ENCODE measurements at regions not wholly inside any gene's neighbourhood (a gene's known extent, or its start where the extent isn't known, plus 50 kb on each side); places are given as distances from the start of the nearest gene placed in this dataset.

DNA sequence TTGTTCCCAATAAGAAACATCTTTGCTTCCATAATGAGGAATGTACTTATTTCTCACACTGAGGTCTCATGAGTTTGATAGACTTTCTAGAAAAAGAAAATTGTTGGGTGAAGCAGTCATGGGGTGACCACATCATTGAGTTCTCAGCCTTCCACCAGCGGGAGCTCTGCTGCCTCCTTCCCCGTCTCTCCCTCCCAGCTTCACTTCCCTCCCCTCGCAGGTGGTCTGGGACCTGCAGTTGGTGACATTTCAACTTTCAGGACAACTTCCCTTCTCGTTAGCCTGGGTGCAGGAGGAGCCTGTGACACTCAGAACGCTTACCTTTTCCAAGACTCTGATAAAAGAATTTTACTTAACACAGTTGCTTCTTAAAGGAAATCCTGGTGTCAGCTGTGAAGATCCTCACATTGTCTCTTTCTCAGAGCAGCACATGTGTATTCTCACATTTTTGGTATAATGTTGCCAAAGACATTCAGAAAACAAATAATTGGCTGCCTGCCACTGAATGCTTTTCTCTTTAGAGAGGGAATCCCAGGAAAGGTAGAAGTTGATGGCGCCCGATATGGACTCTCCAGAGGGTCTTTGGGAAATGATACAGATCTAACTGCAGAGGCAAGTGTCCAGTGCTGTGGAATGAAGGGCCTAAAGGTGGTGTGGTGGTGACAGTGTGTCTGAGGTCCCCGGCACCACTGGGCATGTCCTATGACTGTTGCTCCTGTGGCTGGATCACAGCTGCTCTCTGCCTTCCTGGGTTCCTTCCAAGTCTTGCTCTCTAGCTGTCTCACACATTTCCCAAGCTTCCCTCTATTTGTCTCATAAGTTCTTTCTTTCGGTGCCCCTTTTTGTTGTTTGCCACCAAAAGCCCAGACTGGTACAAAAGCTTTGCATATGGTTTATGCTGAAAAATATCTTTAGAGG lies 238.1 kb downstream of the GAS1 start:
- no peak overlapping the region for H3K4me3 ChIP-seq
- H3K4me1 ChIP-seq = peaks cover 0 to 10% (median 2%) of the 10 kb centered on the region in 4 donors
- H3K9me3 ChIP-seq = no peaks in the 10 kb centered on the region
- WGBS = 83% methylated on average over 9 of the region's 9 CpGs
- H3K27me3 ChIP-seq = no peaks in the 10 kb centered on the region
- TF ChIP-seq POLR2A (IDR thresholded peaks at IDR 0.05; ENCODE audit: low read depth) = no peak
- no peak for TF ChIP-seq POLR2AphosphoS5 (IDR thresholded peaks at IDR 0.05)
- TF ChIP-seq CTCF (IDR thresholded peaks at IDR 0.05) = no peak
- no peak for TF ChIP-seq EP300 (IDR thresholded peaks at IDR 0.05)
- no peaks in the 10 kb centered on the region for H3K36me3 ChIP-seq
- intact Hi-C loops (cut with DNase I) = no loop called here
- H3K27ac ChIP-seq (replicated peaks in 1 of 4) = no peak overlapping the region
- peak; percentile 89 for DNase-seq (ENCODE audit: extremely low spot score)

GRCh38 chr9:86707932-86708510 lies 239.3 kb downstream of the GAS1 start:
- intact Hi-C loops (cut with DNase I) = no loop called here
- Histone ChIP-seq H3K9me3 (no peaks in the 10 kb centered on the region), H3K36me3 (no peaks in the 10 kb centered on the region), H3K4me1 (peaks cover 0 to 10% (median 2%) of the 10 kb centered on the region in 4 donors), H3K4me3 (no peak overlapping the region), H3K27me3 (no peaks in the 10 kb centered on the region), H3K27ac (replicated peaks in 1 of 4) (no peak overlapping the region)
- peak; percentile 31 for DNase-seq (ENCODE audit: extremely low spot score)
- no peak for TF ChIP-seq EP300 (IDR thresholded peaks at IDR 0.05)
- no peak for TF ChIP-seq POLR2A (IDR thresholded peaks at IDR 0.05; ENCODE audit: low read depth)
- TF ChIP-seq POLR2AphosphoS5 (IDR thresholded peaks at IDR 0.05) = no peak
- TF ChIP-seq CTCF (IDR thresholded peaks at IDR 0.05) = no peak
- WGBS = 96% methylated on average over 4 of the region's 4 CpGs

- H3K4me3 ChIP-seq = no peak overlapping the region
- intact Hi-C loops (cut with DNase I) = no loop called here
- H3K9me3 ChIP-seq = no peaks in the 10 kb centered on the region
- H3K4me1 ChIP-seq = peaks cover 0 to 13% (median 8%) of the 10 kb centered on the region in 4 donors
- peak; percentile 29 for DNase-seq (ENCODE audit: extremely low spot score)
- 93% methylated on average over 1 of the region's 1 CpG for WGBS
- H3K36me3 ChIP-seq = no peaks in the 10 kb centered on the region
- H3K27ac ChIP-seq (replicated peaks in 1 of 4) = no peak overlapping the region
- TF ChIP-seq CTCF (IDR thresholded peaks at IDR 0.05) = no peak
- TF ChIP-seq EP300 (IDR thresholded peaks at IDR 0.05) = no peak
- no peak for TF ChIP-seq POLR2AphosphoS5 (IDR thresholded peaks at IDR 0.05)
- TF ChIP-seq POLR2A (IDR thresholded peaks at IDR 0.05; ENCODE audit: low read depth) = no peak
- H3K27me3 ChIP-seq = no peaks in the 10 kb centered on the region
Measured at GRCh38 chr9:86706391-86706790, 240.9 kb downstream of the GAS1 start.

GRCh38 chr9:86705490-86705889 lies 241.8 kb downstream of the GAS1 start:
- DNase-seq (ENCODE audit: extremely low spot score) = peak; percentile 26
- Histone ChIP-seq H3K36me3 (no peaks in the 10 kb centered on the region), H3K27me3 (no peaks in the 10 kb centered on the region), H3K9me3 (no peaks in the 10 kb centered on the region), H3K4me3 (no peak overlapping the region), H3K27ac (replicated peaks in 1 of 4) (no peak overlapping the region), H3K4me1 (peaks cover 4 to 22% (median 17%) of the 10 kb centered on the region in 4 donors)
- TF ChIP-seq CTCF (IDR thresholded peaks at IDR 0.05) (no peak), EP300 (IDR thresholded peaks at IDR 0.05) (no peak), POLR2A (IDR thresholded peaks at IDR 0.05; ENCODE audit: low read depth) (no peak), POLR2AphosphoS5 (IDR thresholded peaks at IDR 0.05) (no peak)
- intact Hi-C loops (cut with DNase I) = no loop called here
- 39% methylated on average over 5 of the region's 5 CpGs for WGBS

Data from esophagus muscularis mucosa (tissue), 4 donors.